ENCODE measurements at regions not wholly inside any gene's neighbourhood (a gene's known extent, or its start where the extent isn't known, plus 50 kb on each side); places are given as distances from the start of the nearest gene placed in this dataset.
A peak's percentile ranks its signal among the peaks of the same experiment; 100 is the strongest.
"Not testable (repeated sequence)": the region's sequence is repeated elsewhere in the genome, so short reads cannot be mapped to it uniquely, and the experiment has no call there.

GRCh38 chr6:149247385-149247763 is 70.1 kb upstream of the TAB2 start:
- Mint-ChIP-seq H3K36me3 (peaks cover 11% of the 10 kb centered on the region), H3K27ac (no peak overlapping the region), H3K4me1 (peaks cover 32% of the 10 kb centered on the region), H3K4me3 (no peak overlapping the region), H3K9me3 (peaks cover 3% of the 10 kb centered on the region), H3K27me3 (no peaks in the 10 kb centered on the region)
- DNase-seq (no peak), ATAC-seq (ENCODE audit: low read depth) (no peak)
- POLR2A ChIA-PET, result no interaction called here

- not testable (repeated sequence) for H3K9me3 Mint-ChIP-seq, DNase-seq
- H3K27ac Mint-ChIP-seq, result peak overlapping the region; percentile 30
These were observed 69.2 kb upstream of the TAB2 start for GRCh38 chr6:149248263-149248662.

GRCh38 chr6:149248693-149249369 is 68.7 kb upstream of the TAB2 start:
- H3K4me3 Mint-ChIP-seq, result peak overlapping the region; percentile 25

More at GRCh38 chr6:149248263-149248662, 69.2 kb upstream of the TAB2 start:
- H3K27me3 Mint-ChIP-seq; POLR2A ChIA-PET; ATAC-seq (ENCODE audit: low read depth); H3K4me3 Mint-ChIP-seq: not testable (repeated sequence)
- Mint-ChIP-seq H3K36me3 (peaks cover 15% of the 10 kb centered on the region), H3K4me1 (peaks cover 35% of the 10 kb centered on the region)

GRCh38 chr6:149249370-149250357 is 67.8 kb upstream of the TAB2 start:
- DNase-seq, result no peak
- peaks cover 2% of the 10 kb centered on the region for H3K9me3 Mint-ChIP-seq
- H3K36me3 Mint-ChIP-seq, result peaks cover 9% of the 10 kb centered on the region
- H3K27me3 Mint-ChIP-seq, result no peaks in the 10 kb centered on the region
- H3K4me3 Mint-ChIP-seq, result peak overlapping the region; percentile 25
- peaks cover 35% of the 10 kb centered on the region for H3K4me1 Mint-ChIP-seq
- POLR2A ChIA-PET, result interaction anchor here (0.6 kb wide), 1 partner anchor 251 kb away, joined by 3 read pairs; no protein-coding TSS in a partner anchor
- H3K27ac Mint-ChIP-seq, result peak overlapping the region; percentile 30
- ATAC-seq (ENCODE audit: low read depth), result no peak

More at GRCh38 chr6:149248693-149249369, 68.7 kb upstream of the TAB2 start:
- POLR2A ChIA-PET, result no interaction called here
- Mint-ChIP-seq H3K9me3 (peaks cover 3% of the 10 kb centered on the region), H3K27me3 (no peaks in the 10 kb centered on the region), H3K36me3 (peaks cover 11% of the 10 kb centered on the region), H3K27ac (peak overlapping the region; percentile 30), H3K4me1 (peaks cover 34% of the 10 kb centered on the region)
- ATAC-seq (ENCODE audit: low read depth) (peak; percentile 83), DNase-seq (no peak)

GRCh38 chr6:149250951-149251350 is 66.6 kb upstream of the TAB2 start:
- POLR2A ChIA-PET, result interaction anchor here (0.7 kb wide), 1 partner anchor 66 kb away, joined by 3 read pairs; the partner anchor contains the start of gene TAB2
- Mint-ChIP-seq H3K27ac (no peak overlapping the region), H3K4me1 (peaks cover 33% of the 10 kb centered on the region), H3K4me3 (no peak overlapping the region), H3K36me3 (peaks cover 10% of the 10 kb centered on the region), H3K27me3 (no peaks in the 10 kb centered on the region), H3K9me3 (peaks cover 6% of the 10 kb centered on the region)
- no peak for ATAC-seq (ENCODE audit: low read depth)
- DNase-seq, result no peak

- DNase-seq, result no peak
- peaks cover 6% of the 10 kb centered on the region for H3K9me3 Mint-ChIP-seq
- peaks cover 25% of the 10 kb centered on the region for H3K4me1 Mint-ChIP-seq
- peaks cover 10% of the 10 kb centered on the region for H3K36me3 Mint-ChIP-seq
- ATAC-seq (ENCODE audit: low read depth), result no peak
- H3K27ac Mint-ChIP-seq, result no peak overlapping the region
- no peak overlapping the region for H3K4me3 Mint-ChIP-seq
- no peaks in the 10 kb centered on the region for H3K27me3 Mint-ChIP-seq
- POLR2A ChIA-PET, result no interaction called here
These were observed 64.9 kb upstream of the TAB2 start for GRCh38 chr6:149252622-149253021.

GRCh38 chr6:149254253-149254652 is 63.3 kb upstream of the TAB2 start:
- Mint-ChIP-seq H3K4me1 (peaks cover 23% of the 10 kb centered on the region), H3K27ac (no peak overlapping the region), H3K27me3 (no peaks in the 10 kb centered on the region), H3K36me3 (peaks cover 10% of the 10 kb centered on the region), H3K9me3 (peaks cover 6% of the 10 kb centered on the region), H3K4me3 (no peak overlapping the region)
- POLR2A ChIA-PET, result no interaction called here
- ATAC-seq (ENCODE audit: low read depth), result no peak
- DNase-seq, result no peak

- Mint-ChIP-seq H3K27me3 (no peaks in the 10 kb centered on the region), H3K4me3 (no peak overlapping the region), H3K4me1 (peaks cover 34% of the 10 kb centered on the region), H3K9me3 (peaks cover 3% of the 10 kb centered on the region), H3K27ac (no peak overlapping the region), H3K36me3 (peaks cover 6% of the 10 kb centered on the region)
- DNase-seq (no peak), ATAC-seq (ENCODE audit: low read depth) (no peak)
- POLR2A ChIA-PET, result no interaction called here
These were observed 57.8 kb upstream of the TAB2 start for GRCh38 chr6:149259753-149260152.

GRCh38 chr6:149260214-149260874 is 57.2 kb upstream of the TAB2 start:
- POLR2A ChIA-PET, result interaction anchor here (0.7 to 1.7 kb wide), 3 partner anchors 11 to 57 kb away, joined by 3 to 8 read pairs (median 3); partner anchors contain the start of gene TAB2

GRCh38 chr6:149261364-149262040 is 56.0 kb upstream of the TAB2 start:
- POLR2A ChIA-PET, result interaction anchor here (0.7 to 1.7 kb wide), 5 partner anchors 10 to 166 kb away, joined by 3 to 8 read pairs (median 3); partner anchors contain the start of gene TAB2
- no peaks in the 10 kb centered on the region for H3K27me3 Mint-ChIP-seq
- peak overlapping the region; percentile 57 for H3K4me3 Mint-ChIP-seq
- H3K27ac Mint-ChIP-seq, result peak overlapping the region; percentile 82
- no peaks in the 10 kb centered on the region for H3K9me3 Mint-ChIP-seq
- peaks cover 44% of the 10 kb centered on the region for H3K4me1 Mint-ChIP-seq
- no peak for DNase-seq
- H3K36me3 Mint-ChIP-seq, result peaks cover 5% of the 10 kb centered on the region
- ATAC-seq (ENCODE audit: low read depth), result peak; percentile 49

More at GRCh38 chr6:149260214-149260874, 57.2 kb upstream of the TAB2 start:
- peak overlapping the region; percentile 9 for H3K27ac Mint-ChIP-seq
- DNase-seq (no peak), ATAC-seq (ENCODE audit: low read depth) (no peak)
- peaks cover 4% of the 10 kb centered on the region for H3K36me3 Mint-ChIP-seq
- no peaks in the 10 kb centered on the region for H3K27me3 Mint-ChIP-seq
- peaks cover 37% of the 10 kb centered on the region for H3K4me1 Mint-ChIP-seq
- H3K9me3 Mint-ChIP-seq, result no peaks in the 10 kb centered on the region
- H3K4me3 Mint-ChIP-seq, result no peak overlapping the region

GRCh38 chr6:149263321-149263720 is 54.2 kb upstream of the TAB2 start:
- ATAC-seq (ENCODE audit: low read depth) (no peak), DNase-seq (no peak)
- peaks cover 48% of the 10 kb centered on the region for H3K4me1 Mint-ChIP-seq
- H3K9me3 Mint-ChIP-seq, result no peaks in the 10 kb centered on the region
- H3K27ac Mint-ChIP-seq, result no peak overlapping the region
- H3K4me3 Mint-ChIP-seq, result no peak overlapping the region
- POLR2A ChIA-PET, result no interaction called here
- peaks cover 9% of the 10 kb centered on the region for H3K36me3 Mint-ChIP-seq
- no peaks in the 10 kb centered on the region for H3K27me3 Mint-ChIP-seq

GRCh38 chr6:149264629-149265028 is 52.9 kb upstream of the TAB2 start:
- no peaks in the 10 kb centered on the region for H3K27me3 Mint-ChIP-seq
- H3K36me3 Mint-ChIP-seq, result peaks cover 12% of the 10 kb centered on the region
- DNase-seq (peak; percentile 49), ATAC-seq (ENCODE audit: low read depth) (peak; percentile 89)
- POLR2A ChIA-PET, result no interaction called here
- H3K4me1 Mint-ChIP-seq, result peaks cover 40% of the 10 kb centered on the region
- peak overlapping the region; percentile 57 for H3K27ac Mint-ChIP-seq
- H3K9me3 Mint-ChIP-seq, result no peaks in the 10 kb centered on the region
- H3K4me3 Mint-ChIP-seq, result peak overlapping the region; percentile 59
